ENCODE measurements at regions not wholly inside any gene's neighbourhood (a gene's known extent, or its start where the extent isn't known, plus 50 kb on each side); places are given as distances from the start of the nearest gene placed in this dataset.
A peak's percentile ranks its signal among the peaks of the same experiment; 100 is the strongest.

- TF ChIP-seq EP300 (IDR thresholded peaks at IDR 0.05): no peak
- TF ChIP-seq CTCF (IDR thresholded peaks at IDR 0.05): peak in 1 of 3 experiments; percentile 19
These were observed 99.7 kb upstream of the CCL21 start for GRCh38 chr9:34809504-34810186.

GRCh38 chr9:34802916-34803315 is 93.0 kb upstream of the CCL21 start:
- WGBS: 55% methylated on average over 2 of the region's 2 CpGs
- Histone ChIP-seq H3K27ac (replicated peaks in 1 of 4) (no peak overlapping the region), H3K4me3 (no peak overlapping the region), H3K27me3 (peaks cover 0 to 22% (median 0%) of the 10 kb centered on the region in 4 donors), H3K4me1 (no peaks in the 10 kb centered on the region), H3K36me3 (no peaks in the 10 kb centered on the region), H3K9me3 (peaks cover 0 to 11% (median 9%) of the 10 kb centered on the region in 4 donors)
- no peak for TF ChIP-seq POLR2AphosphoS5 (IDR thresholded peaks at IDR 0.05)
- TF ChIP-seq POLR2A (IDR thresholded peaks at IDR 0.05; ENCODE audit: low read depth): no peak
- no peak for TF ChIP-seq CTCF (IDR thresholded peaks at IDR 0.05)
- TF ChIP-seq EP300 (IDR thresholded peaks at IDR 0.05): no peak
- no peak for DNase-seq (ENCODE audit: extremely low spot score)
- intact Hi-C loops (cut with DNase I): no loop called here

More at GRCh38 chr9:34809504-34810186, 99.7 kb upstream of the CCL21 start:
- Histone ChIP-seq H3K36me3 (no peaks in the 10 kb centered on the region), H3K27ac (replicated peaks in 1 of 4) (no peak overlapping the region), H3K9me3 (peaks cover 0 to 19% (median 14%) of the 10 kb centered on the region in 4 donors), H3K4me3 (peak overlapping the region; percentile 26 to 39 (median 32)), H3K27me3 (peaks cover 0 to 49% (median 4%) of the 10 kb centered on the region in 4 donors), H3K4me1 (peaks cover 0 to 11% (median 10%) of the 10 kb centered on the region in 4 donors)
- intact Hi-C loops (cut with DNase I): no loop called here
- DNase-seq (ENCODE audit: extremely low spot score): peak; percentile 31
- no CpG with 5 or more reads among the region's 70 CpGs for WGBS

- H3K36me3 ChIP-seq: no peaks in the 10 kb centered on the region
- DNase-seq (ENCODE audit: extremely low spot score): no peak
- peaks cover 0 to 18% (median 0%) of the 10 kb centered on the region in 4 donors for H3K27me3 ChIP-seq
- no peaks in the 10 kb centered on the region for H3K9me3 ChIP-seq
- H3K4me3 ChIP-seq: no peak overlapping the region
- intact Hi-C loops (cut with DNase I): no loop called here
- WGBS: 79% methylated on average over 14 of the region's 14 CpGs
- H3K4me1 ChIP-seq: no peaks in the 10 kb centered on the region
- no peak for TF ChIP-seq EP300 (IDR thresholded peaks at IDR 0.05)
- TF ChIP-seq POLR2A (IDR thresholded peaks at IDR 0.05; ENCODE audit: low read depth): no peak
- TF ChIP-seq POLR2AphosphoS5 (IDR thresholded peaks at IDR 0.05): no peak
- TF ChIP-seq CTCF (IDR thresholded peaks at IDR 0.05): no peak
- no peak overlapping the region for H3K27ac ChIP-seq (replicated peaks in 1 of 4)
These were observed 87.4 kb upstream of the CCL21 start for GRCh38 chr9:34797367-34797766.

GRCh38 chr9:34796924-34797323 is 87.0 kb upstream of the CCL21 start:
- H3K4me1 ChIP-seq: no peaks in the 10 kb centered on the region
- intact Hi-C loops (cut with DNase I): no loop called here
- TF ChIP-seq POLR2AphosphoS5 (IDR thresholded peaks at IDR 0.05) (no peak), CTCF (IDR thresholded peaks at IDR 0.05) (no peak), POLR2A (IDR thresholded peaks at IDR 0.05; ENCODE audit: low read depth) (no peak), EP300 (IDR thresholded peaks at IDR 0.05) (no peak)
- H3K27me3 ChIP-seq: peaks cover 0 to 18% (median 0%) of the 10 kb centered on the region in 4 donors
- DNase-seq (ENCODE audit: extremely low spot score): no peak
- WGBS: 35% methylated on average over 3 of the region's 7 CpGs
- no peak overlapping the region for H3K4me3 ChIP-seq
- H3K9me3 ChIP-seq: no peaks in the 10 kb centered on the region
- no peaks in the 10 kb centered on the region for H3K36me3 ChIP-seq
- no peak overlapping the region for H3K27ac ChIP-seq (replicated peaks in 1 of 4)

- intact Hi-C loops (cut with DNase I): no loop called here
- Histone ChIP-seq H3K9me3 (no peaks in the 10 kb centered on the region), H3K27me3 (peaks cover 0 to 29% (median 0%) of the 10 kb centered on the region in 4 donors), H3K4me3 (no peak overlapping the region), H3K27ac (replicated peaks in 1 of 4) (no peak overlapping the region), H3K36me3 (no peaks in the 10 kb centered on the region), H3K4me1 (no peaks in the 10 kb centered on the region)
- TF ChIP-seq CTCF (IDR thresholded peaks at IDR 0.05) (no peak), POLR2A (IDR thresholded peaks at IDR 0.05; ENCODE audit: low read depth) (no peak), POLR2AphosphoS5 (IDR thresholded peaks at IDR 0.05) (no peak), EP300 (IDR thresholded peaks at IDR 0.05) (no peak)
- no peak for DNase-seq (ENCODE audit: extremely low spot score)
- 71% methylated on average over 2 of the region's 2 CpGs for WGBS
These were observed 83.5 kb upstream of the CCL21 start for GRCh38 chr9:34793428-34793827.

Data from esophagus muscularis mucosa (tissue), 4 donors.